ENCODE measurements at regions not wholly inside any gene's neighbourhood (a gene's known extent, or its start where the extent isn't known, plus 50 kb on each side); places are given as distances from the start of the nearest gene placed in this dataset.

GRCh38 chr6:84414531-84414930, 187.1 kb upstream of the CEP162 start (continued):
- TF ChIP-seq ZNF395 (CRISPR knock-in tag; IDR thresholded peaks at IDR 0.05) (no peak), SAP30 (IDR thresholded peaks at IDR 0.05; ENCODE audit: borderline replicate concordance, insufficient read depth, low read depth, low read length, poor library complexity, severe bottlenecking) (no peak), RBM39 (optimal IDR thresholded peaks at IDR 0.05; ENCODE audit: low read depth, low read length) (no peak), NR2C2 (CRISPR knock-in tag; IDR thresholded peaks at IDR 0.05) (no peak), NR2C2 (tag; IDR thresholded peaks at IDR 0.05) (no peak), ZNF609 (CRISPR knock-in tag; IDR thresholded peaks at IDR 0.05; ENCODE audit: borderline replicate concordance) (no peak), E2F5 (CRISPR knock-in tag; IDR thresholded peaks at IDR 0.05) (no peak), CTBP1 (IDR thresholded peaks at IDR 0.05; ENCODE audit: borderline replicate concordance) (no peak)

All from K562 (cell line).